ENCODE measurements at regions not wholly inside any gene's neighbourhood (a gene's known extent, or its start where the extent isn't known, plus 50 kb on each side); places are given as distances from the start of the nearest gene placed in this dataset.

GRCh38 chr21:30932686-30933085, 51.3 kb upstream of the KRTAP11-1 start:
- H3K9me3 Mint-ChIP-seq, result peaks cover 43% of the 10 kb centered on the region
- TF ChIP-seq CTCF (IDR thresholded peaks at IDR 0.05), result no peak
- no peak for DNase-seq
- H3K27ac Mint-ChIP-seq, result no peak overlapping the region
- no peaks in the 10 kb centered on the region for H3K4me1 Mint-ChIP-seq (ENCODE audit: low read depth)
- no peak overlapping the region for H3K4me3 Mint-ChIP-seq
- H3K36me3 Mint-ChIP-seq (ENCODE audit: low read depth), result peaks cover 12% of the 10 kb centered on the region; the same call in 1 of the 2 replicates
- no peaks in the 10 kb centered on the region; the same call in 1 of the 2 replicates for H3K27me3 Mint-ChIP-seq (ENCODE audit: insufficient read depth)

Measured in HFFc6 (cell line).